Esophagus squamous epithelium (tissue), 4 donors: ENCODE measurements at regions not wholly inside any gene's neighbourhood (a gene's known extent, or its start where the extent isn't known, plus 50 kb on each side); places are given as distances from the start of the nearest gene placed in this dataset.

Source experiments
- CTCF ChIP-seq, 6 experiments: fragments of 450-650 bp in 4 of 6; fragments of 200-600 bp in 2 of 6; sonication (generic) in 2 of 6; IDR thresholded peaks; one replicate each; pipeline ENCODE4 v1.5.1; 2016 to 2019; ENCODE audit warnings: antibody characterized with exemption in 6 of 6, mild to moderate bottlenecking in 4 of 6, moderate library complexity in 4 of 6
- POLR2A ChIP-seq, 4 donors: fragments of 450-650 bp; IDR thresholded peaks; one replicate each; pipeline ENCODE4 v1.6.1; 2017; ENCODE audit warnings: antibody characterized with exemption in 4 of 4, mild to moderate bottlenecking in 4 of 4, moderate library complexity in 3 of 4

GRCh38 chr1:244937099-244937498 is 72.8 kb upstream of the HNRNPU start:
- TF ChIP-seq POLR2A (IDR thresholded peaks at IDR 0.05) (no peak), CTCF (IDR thresholded peaks at IDR 0.05) (no peak)
